ENCODE measurements at regions not wholly inside any gene's neighbourhood (a gene's known extent, or its start where the extent isn't known, plus 50 kb on each side); places are given as distances from the start of the nearest gene placed in this dataset.
"Not testable (repeated sequence)": the region's sequence is repeated elsewhere in the genome, so short reads cannot be mapped to it uniquely, and the experiment has no call there.

- Histone ChIP-seq H3K9ac (ENCODE audit: low read depth in 1 of 2, low read length in 2 of 2) (no peak overlapping the region), H3K4me3 (ENCODE audit: low read depth in 1 of 2, low read length in 2 of 2) (no peak overlapping the region), H3K9me3 (ENCODE audit: control insufficient read depth in 1 of 2, low read length in 2 of 2) (peaks cover 0 to 8% of the 10 kb centered on the region in 2 donors), H3K36me3 (ENCODE audit: control insufficient read depth in 1 of 2, insufficient read depth in 2 of 2, low read length in 2 of 2) (no peaks in the 10 kb centered on the region), H3K27me3 (ENCODE audit: control insufficient read depth in 1 of 2, insufficient read depth in 2 of 2, low read length in 2 of 2) (peaks cover 0 to 3% of the 10 kb centered on the region in 2 donors), H3K27ac (ENCODE audit: low read depth, low read length) (no peak overlapping the region), H3K4me1 (ENCODE audit: control insufficient read depth in 1 of 2, insufficient read depth in 2 of 2, low read length in 2 of 2) (no peaks in the 10 kb centered on the region)
These were observed 116.5 kb upstream of the OLIG3 start for GRCh38 chr6:137610702-137611101.

- Histone ChIP-seq H3K27me3 (ENCODE audit: control insufficient read depth in 1 of 2, insufficient read depth in 2 of 2, low read length in 2 of 2) (no peaks in the 10 kb centered on the region), H3K36me3 (ENCODE audit: control insufficient read depth in 1 of 2, insufficient read depth in 2 of 2, low read length in 2 of 2) (no peaks in the 10 kb centered on the region), H3K4me3 (ENCODE audit: low read depth in 1 of 2, low read length in 2 of 2) (no peak overlapping the region), H3K27ac (ENCODE audit: low read depth, low read length) (no peak overlapping the region), H3K9ac (ENCODE audit: low read depth in 1 of 2, low read length in 2 of 2) (no peak overlapping the region), H3K9me3 (ENCODE audit: control insufficient read depth in 1 of 2, low read length in 2 of 2) (no peaks in the 10 kb centered on the region), H3K4me1 (ENCODE audit: control insufficient read depth in 1 of 2, insufficient read depth in 2 of 2, low read length in 2 of 2) (no peaks in the 10 kb centered on the region)
These were observed 129.1 kb upstream of the OLIG3 start for GRCh38 chr6:137623293-137623692.

GRCh38 chr6:137625100-137625661 is 131.0 kb upstream of the OLIG3 start:
- H3K9ac ChIP-seq (ENCODE audit: low read depth in 1 of 2, low read length in 2 of 2), result no peak overlapping the region
- no peak overlapping the region for H3K4me3 ChIP-seq (ENCODE audit: low read depth in 1 of 2, low read length in 2 of 2)
- H3K27me3 ChIP-seq (ENCODE audit: control insufficient read depth in 1 of 2, insufficient read depth in 2 of 2, low read length in 2 of 2), result no peaks in the 10 kb centered on the region

GRCh38 chr6:137625808-137626207 is 131.6 kb upstream of the OLIG3 start:
- H3K9me3 ChIP-seq (ENCODE audit: control insufficient read depth in 1 of 2, low read length in 2 of 2), result no peaks in the 10 kb centered on the region
- H3K4me3 ChIP-seq (ENCODE audit: low read depth in 1 of 2, low read length in 2 of 2), result no peak overlapping the region
- H3K27me3 ChIP-seq (ENCODE audit: control insufficient read depth in 1 of 2, insufficient read depth in 2 of 2, low read length in 2 of 2), result no peaks in the 10 kb centered on the region
- H3K4me1 ChIP-seq (ENCODE audit: control insufficient read depth in 1 of 2, insufficient read depth in 2 of 2, low read length in 2 of 2), result no peaks in the 10 kb centered on the region
- H3K36me3 ChIP-seq (ENCODE audit: control insufficient read depth in 1 of 2, insufficient read depth in 2 of 2, low read length in 2 of 2), result no peaks in the 10 kb centered on the region
- no peak overlapping the region for H3K9ac ChIP-seq (ENCODE audit: low read depth in 1 of 2, low read length in 2 of 2)
- no peak overlapping the region for H3K27ac ChIP-seq (ENCODE audit: low read depth, low read length)

More at GRCh38 chr6:137625100-137625661, 131.0 kb upstream of the OLIG3 start:
- no peak overlapping the region for H3K27ac ChIP-seq (ENCODE audit: low read depth, low read length)
- no peaks in the 10 kb centered on the region for H3K4me1 ChIP-seq (ENCODE audit: control insufficient read depth in 1 of 2, insufficient read depth in 2 of 2, low read length in 2 of 2)
- no peaks in the 10 kb centered on the region for H3K36me3 ChIP-seq (ENCODE audit: control insufficient read depth in 1 of 2, insufficient read depth in 2 of 2, low read length in 2 of 2)
- no peaks in the 10 kb centered on the region for H3K9me3 ChIP-seq (ENCODE audit: control insufficient read depth in 1 of 2, low read length in 2 of 2)

- no peaks in the 10 kb centered on the region for H3K36me3 ChIP-seq (ENCODE audit: control insufficient read depth in 1 of 2, insufficient read depth in 2 of 2, low read length in 2 of 2)
- H3K9ac ChIP-seq (ENCODE audit: low read depth in 1 of 2, low read length in 2 of 2), result no peak overlapping the region
- no peak overlapping the region for H3K27ac ChIP-seq (ENCODE audit: low read depth, low read length)
- no peak overlapping the region for H3K4me3 ChIP-seq (ENCODE audit: low read depth in 1 of 2, low read length in 2 of 2)
- no peaks in the 10 kb centered on the region for H3K27me3 ChIP-seq (ENCODE audit: control insufficient read depth in 1 of 2, insufficient read depth in 2 of 2, low read length in 2 of 2)
- H3K9me3 ChIP-seq (ENCODE audit: control insufficient read depth in 1 of 2, low read length in 2 of 2), result no peaks in the 10 kb centered on the region
- no peaks in the 10 kb centered on the region for H3K4me1 ChIP-seq (ENCODE audit: control insufficient read depth in 1 of 2, insufficient read depth in 2 of 2, low read length in 2 of 2)
These were observed 136.5 kb upstream of the OLIG3 start for GRCh38 chr6:137630666-137631065.

- Histone ChIP-seq H3K9me3 (ENCODE audit: control insufficient read depth in 1 of 2, low read length in 2 of 2) (no peaks in the 10 kb centered on the region), H3K4me1 (ENCODE audit: control insufficient read depth in 1 of 2, insufficient read depth in 2 of 2, low read length in 2 of 2) (no peaks in the 10 kb centered on the region), H3K4me3 (ENCODE audit: low read depth in 1 of 2, low read length in 2 of 2) (no peak overlapping the region), H3K27ac (ENCODE audit: low read depth, low read length) (no peak overlapping the region), H3K36me3 (ENCODE audit: control insufficient read depth in 1 of 2, insufficient read depth in 2 of 2, low read length in 2 of 2) (no peaks in the 10 kb centered on the region), H3K9ac (ENCODE audit: low read depth in 1 of 2, low read length in 2 of 2) (no peak overlapping the region), H3K27me3 (ENCODE audit: control insufficient read depth in 1 of 2, insufficient read depth in 2 of 2, low read length in 2 of 2) (no peaks in the 10 kb centered on the region)
These were observed 137.1 kb upstream of the OLIG3 start for GRCh38 chr6:137631323-137631722.

GRCh38 chr6:137634177-137634576 is 140.0 kb upstream of the OLIG3 start:
- H3K9ac ChIP-seq (ENCODE audit: low read depth in 1 of 2, low read length in 2 of 2); H3K4me3 ChIP-seq (ENCODE audit: low read depth in 1 of 2, low read length in 2 of 2); H3K27me3 ChIP-seq (ENCODE audit: control insufficient read depth in 1 of 2, insufficient read depth in 2 of 2, low read length in 2 of 2); H3K27ac ChIP-seq (ENCODE audit: low read depth, low read length); H3K36me3 ChIP-seq (ENCODE audit: control insufficient read depth in 1 of 2, insufficient read depth in 2 of 2, low read length in 2 of 2); H3K9me3 ChIP-seq (ENCODE audit: control insufficient read depth in 1 of 2, low read length in 2 of 2); H3K4me1 ChIP-seq (ENCODE audit: control insufficient read depth in 1 of 2, insufficient read depth in 2 of 2, low read length in 2 of 2): not testable (repeated sequence)

- H3K9ac ChIP-seq (ENCODE audit: low read depth in 1 of 2, low read length in 2 of 2), result no peak overlapping the region
These were observed 142.9 kb upstream of the OLIG3 start for GRCh38 chr6:137637121-137637520.

GRCh38 chr6:137638926-137639706 is 144.9 kb upstream of the OLIG3 start:
- H3K4me1 ChIP-seq (ENCODE audit: control insufficient read depth in 1 of 2, insufficient read depth in 2 of 2, low read length in 2 of 2), result peaks cover 2 to 5% of the 10 kb centered on the region in 2 donors
- no peak overlapping the region for H3K4me3 ChIP-seq (ENCODE audit: low read depth in 1 of 2, low read length in 2 of 2)
- no peaks in the 10 kb centered on the region for H3K27me3 ChIP-seq (ENCODE audit: control insufficient read depth in 1 of 2, insufficient read depth in 2 of 2, low read length in 2 of 2)
- no peaks in the 10 kb centered on the region for H3K9me3 ChIP-seq (ENCODE audit: control insufficient read depth in 1 of 2, low read length in 2 of 2)
- no peaks in the 10 kb centered on the region for H3K36me3 ChIP-seq (ENCODE audit: control insufficient read depth in 1 of 2, insufficient read depth in 2 of 2, low read length in 2 of 2)
- H3K27ac ChIP-seq (ENCODE audit: low read depth, low read length), result no peak overlapping the region
- H3K9ac ChIP-seq (ENCODE audit: low read depth in 1 of 2, low read length in 2 of 2), result no peak overlapping the region

More at GRCh38 chr6:137637121-137637520, 142.9 kb upstream of the OLIG3 start:
- no peaks in the 10 kb centered on the region for H3K36me3 ChIP-seq (ENCODE audit: control insufficient read depth in 1 of 2, insufficient read depth in 2 of 2, low read length in 2 of 2)
- no peaks in the 10 kb centered on the region for H3K27me3 ChIP-seq (ENCODE audit: control insufficient read depth in 1 of 2, insufficient read depth in 2 of 2, low read length in 2 of 2)
- H3K9me3 ChIP-seq (ENCODE audit: control insufficient read depth in 1 of 2, low read length in 2 of 2), result no peaks in the 10 kb centered on the region
- H3K4me1 ChIP-seq (ENCODE audit: control insufficient read depth in 1 of 2, insufficient read depth in 2 of 2, low read length in 2 of 2), result peaks cover 2 to 5% of the 10 kb centered on the region in 2 donors
- no peak overlapping the region for H3K27ac ChIP-seq (ENCODE audit: low read depth, low read length)
- no peak overlapping the region for H3K4me3 ChIP-seq (ENCODE audit: low read depth in 1 of 2, low read length in 2 of 2)

- Histone ChIP-seq H3K27me3 (ENCODE audit: control insufficient read depth in 1 of 2, insufficient read depth in 2 of 2, low read length in 2 of 2) (no peaks in the 10 kb centered on the region), H3K4me3 (ENCODE audit: low read depth in 1 of 2, low read length in 2 of 2) (no peak overlapping the region)
These were observed 145.9 kb upstream of the OLIG3 start for GRCh38 chr6:137640086-137640485.

More at GRCh38 chr6:137640086-137640485, 145.9 kb upstream of the OLIG3 start:
- peaks cover 0 to 5% of the 10 kb centered on the region in 2 donors for H3K9me3 ChIP-seq (ENCODE audit: control insufficient read depth in 1 of 2, low read length in 2 of 2)
- H3K36me3 ChIP-seq (ENCODE audit: control insufficient read depth in 1 of 2, insufficient read depth in 2 of 2, low read length in 2 of 2), result no peaks in the 10 kb centered on the region
- H3K9ac ChIP-seq (ENCODE audit: low read depth in 1 of 2, low read length in 2 of 2), result no peak overlapping the region
- no peak overlapping the region for H3K27ac ChIP-seq (ENCODE audit: low read depth, low read length)
- H3K4me1 ChIP-seq (ENCODE audit: control insufficient read depth in 1 of 2, insufficient read depth in 2 of 2, low read length in 2 of 2), result peaks cover 2 to 5% of the 10 kb centered on the region in 2 donors
